GM12878 (cell line): ENCODE measurements at regions not wholly inside any gene's neighbourhood (a gene's known extent, or its start where the extent isn't known, plus 50 kb on each side); places are given as distances from the start of the nearest gene placed in this dataset.

Experiments
- ATAC-seq: fragments of 200-7000 bp; cut with Tn5 transposase; 3 replicates; pipeline ENCODE4 v1.9.1; 2020; ENCODE audit warnings: mild to moderate bottlenecking, moderate library complexity
- BruUV-seq: library from RNA; stranded (reverse); fragments of 400-500 nt; replicated peaks from 2 replicates; lab custom pipeline; 2021; lab: Mats Ljungman, UMichigan
- CTCF ChIA-PET: fragments of 300-600 bp; sonication (Branson Sonifier 250); formaldehyde crosslinking; extraction: SDS; loops from one replicate; lab custom pipeline; 2021; ENCODE audit warnings: inconsistent platforms; lab: Yijun Ruan, JAX
- POLR2A ChIA-PET: fragments of 350-600 bp; formaldehyde crosslinking; extraction: SDS; loops from one replicate; lab custom pipeline; 2021; ENCODE audit warnings: inconsistent platforms; lab: Charles Lee
- RAD21 ChIA-PET: fragments of 300-600 bp; sonication (Branson Sonifier 250); formaldehyde crosslinking; loops from one replicate; lab custom pipeline; 2023; ENCODE audit warnings: antibody characterized with exemption; ENCODE audit not compliant: unreplicated experiment; lab: Charles Lee
- SMC1A ChIA-PET: fragments of 300-600 bp; sonication (Branson Sonifier 250); formaldehyde crosslinking; loops from one replicate; lab custom pipeline; 2023; ENCODE audit not compliant: unreplicated experiment, uncharacterized antibody; lab: Charles Lee
- DNase-seq: peaks from one replicate; pipeline ENCODE4 v3.0.0-alpha.2; 2011; ENCODE audit warnings: low read depth, low spot score
- FAIRE-seq: peaks from 3 replicates; lab custom pipeline; 2011; peaks lifted over from hg19 to GRCh38; lab: Jason Lieb, UNC
- H2AFZ ChIP-seq: 2 replicates; pipeline ENCODE4 v1.6.0; 2011; ENCODE audit warnings: low read depth, low read length, control low read depth; ENCODE audit not compliant: control insufficient read depth
- H3K27ac ChIP-seq: 2 replicates; pipeline ENCODE4 v1.5.1; 2011; ENCODE audit warnings: control low read depth; ENCODE audit not compliant: control insufficient read depth, insufficient read depth
- H3K27me3 ChIP-seq, 2 experiments: replicated peaks in 1 of 2; 2 replicates each; pipeline versions ENCODE4 v1.6.0 to v1.6.1; 2011; ENCODE audit warnings: low read length in 1 of 2; ENCODE audit not compliant: control insufficient read depth in 2 of 2, insufficient read depth in 2 of 2
- H3K36me3 ChIP-seq, 2 experiments: 2 replicates each; pipeline ENCODE4 v1.5.1; 2011; ENCODE audit warnings: low read length in 1 of 2; ENCODE audit not compliant: control insufficient read depth in 2 of 2, insufficient read depth in 2 of 2
- H3K4me1 ChIP-seq: 2 replicates; pipeline ENCODE4 v1.6.1; 2011; ENCODE audit warnings: mild to moderate bottlenecking, low read length, moderate library complexity, mixed read lengths; ENCODE audit not compliant: control insufficient read depth, insufficient read depth
- H3K4me2 ChIP-seq: 2 replicates; pipeline ENCODE4 v1.6.0; 2011; ENCODE audit warnings: control low read depth; ENCODE audit not compliant: control insufficient read depth, insufficient read depth
- H3K4me3 ChIP-seq: fragments of 200-600 bp; sonication (generic); 2 replicates; pipeline ENCODE4 v1.5.1; 2016
- H3K79me2 ChIP-seq: 2 replicates; pipeline ENCODE4 v1.6.0; 2011; ENCODE audit warnings: low read length; ENCODE audit not compliant: control insufficient read depth, insufficient read depth
- H3K9ac ChIP-seq: 2 replicates; pipeline ENCODE4 v1.8.0; 2011; ENCODE audit warnings: low read length, control low read depth, mixed read lengths; ENCODE audit not compliant: control insufficient read depth, insufficient read depth
- H3K9me3 ChIP-seq: replicated peaks from 3 replicates; pipeline ENCODE4 v1.5.1; 2011; ENCODE audit warnings: mild to moderate bottlenecking, low read length; ENCODE audit not compliant: control insufficient read depth, insufficient read depth
- H4K20me1 ChIP-seq: 2 replicates; pipeline ENCODE4 v1.6.0; 2011; ENCODE audit not compliant: control insufficient read depth, insufficient read depth
- ATF3 ChIP-seq: IDR thresholded peaks from 2 replicates; pipeline ENCODE4 v1.6.1; 2011; ENCODE audit warnings: low read depth, mild to moderate bottlenecking, low read length, moderate library complexity, borderline replicate concordance; ENCODE audit errors: extremely low read depth
- EZH2 ChIP-seq: IDR thresholded peaks from 2 replicates; pipeline ENCODE4 v1.6.1; 2012; ENCODE audit warnings: low read depth, mild to moderate bottlenecking, control low read depth, inconsistent platforms, low read length, borderline replicate concordance; ENCODE audit not compliant: control insufficient read depth
- FOXK2 ChIP-seq: fragments of 450-650 bp; IDR thresholded peaks from 2 replicates; pipeline ENCODE4 v1.6.1; 2017; ENCODE audit warnings: mild to moderate bottlenecking, moderate library complexity
- HDAC6 ChIP-seq: fragments of 200-600 bp; sonication (generic); IDR thresholded peaks from one replicate; pipeline ENCODE4 v1.8.0; 2017; ENCODE audit warnings: antibody characterized with exemption; ENCODE audit not compliant: unreplicated experiment
- IKZF2 ChIP-seq, 2 experiments: fragments of 450-650 bp; IDR thresholded peaks; 2 replicates each; pipeline ENCODE4 v1.6.1; 2017; ENCODE audit warnings: mild to moderate bottlenecking in 2 of 2, moderate library complexity in 2 of 2
- IRF5 ChIP-seq: fragments of 450-650 bp; IDR thresholded peaks from 2 replicates; pipeline ENCODE4 v1.6.1; 2017; ENCODE audit warnings: borderline replicate concordance
- LARP7 ChIP-seq: fragments of 450-650 bp; IDR thresholded peaks from 2 replicates; pipeline ENCODE4 v1.6.1; 2017; ENCODE audit warnings: mild to moderate bottlenecking
- NRF1 ChIP-seq: conservative IDR thresholded peaks from 2 replicates; pipeline ENCODE4 v1.6.1; 2011; ENCODE audit warnings: mild to moderate bottlenecking, low read depth, low read length, improper control_type of control experiment
- POLR2A ChIP-seq: IDR thresholded peaks from 2 replicates; pipeline ENCODE4 v1.6.1; 2011; ENCODE audit warnings: low read depth, mild to moderate bottlenecking, low read length
- SMARCA5 ChIP-seq: fragments of 450-650 bp; IDR thresholded peaks from 2 replicates; pipeline ENCODE4 v1.6.1; 2017; ENCODE audit warnings: mild to moderate bottlenecking
- SMC3 ChIP-seq: IDR thresholded peaks from 2 replicates; pipeline ENCODE4 v1.6.1; 2011; ENCODE audit warnings: low read length, improper control_type of control experiment, borderline replicate concordance
- SP1 ChIP-seq: IDR thresholded peaks from one replicate; pipeline ENCODE4 v1.6.1; 2011; ENCODE audit warnings: low read depth, low read length
- STAT1 ChIP-seq: fragments of 450-650 bp; conservative IDR thresholded peaks from 2 replicates; pipeline ENCODE4 v1.6.1; 2014; ENCODE audit warnings: antibody characterized with exemption, mild to moderate bottlenecking
- TCF12 ChIP-seq: IDR thresholded peaks from 2 replicates; pipeline ENCODE4 v1.6.1; 2011; ENCODE audit warnings: low read depth, mild to moderate bottlenecking, low read length
- WGBS: methylation state at CpG from one replicate; pipeline ENCODE4 v1.1.6; 2016; ENCODE audit warnings: low lambda C conversion rate; ENCODE audit not compliant: insufficient replicate concordance, insufficient coverage; ENCODE audit errors: missing lambda C conversion rate; 5-methylcytosine and 5-hydroxymethylcytosine counted together
- in situ Hi-C: fragments of 300-500 bp; cut with MboI; formaldehyde crosslinking; loops from 9 replicates; pipeline ENCODE4 v1.14.3; 2018; ENCODE audit warnings: mixed read lengths
- intact Hi-C: fragments of 100-400 bp; cut with micrococcal nuclease; formaldehyde crosslinking; loops from one replicate; pipeline ENCODE4 v1.14.2; 2022; ENCODE audit not compliant: unreplicated experiment
- TF ChIP-seq, protein P1 (sequence below): fragments of 450-650 bp; formaldehyde crosslinking; IDR thresholded peaks from 2 replicates; pipeline ENCODE4 v1.5.0; 2022; ENCODE audit warnings: mild to moderate bottlenecking, missing genetic modification characterization
- TF ChIP-seq, protein P2 (sequence below): fragments of 150-350 bp; IDR thresholded peaks from 2 replicates; pipeline ENCODE4 v1.6.1; 2016; ENCODE audit warnings: low read depth, low read length
- TF ChIP-seq, protein P3 (sequence below): IDR thresholded peaks from 2 replicates; pipeline ENCODE4 v1.6.1; 2011; ENCODE audit warnings: borderline replicate concordance, low read depth, mild to moderate bottlenecking, moderate library complexity, mixed read lengths, low read length; ENCODE audit not compliant: insufficient read depth; ENCODE audit errors: extremely low read length

- DNase-seq: no peak
- Histone ChIP-seq H3K79me2 (no peaks in the 10 kb centered on the region), H3K9me3 (no peaks in the 10 kb centered on the region)
- TF ChIP-seq SP1: no peak
- TF ChIP-seq POLR2A: no peak
- TF ChIP-seq NRF1: no peak
- no peak for TF ChIP-seq SMARCA5
- TF ChIP-seq, protein P1, sequence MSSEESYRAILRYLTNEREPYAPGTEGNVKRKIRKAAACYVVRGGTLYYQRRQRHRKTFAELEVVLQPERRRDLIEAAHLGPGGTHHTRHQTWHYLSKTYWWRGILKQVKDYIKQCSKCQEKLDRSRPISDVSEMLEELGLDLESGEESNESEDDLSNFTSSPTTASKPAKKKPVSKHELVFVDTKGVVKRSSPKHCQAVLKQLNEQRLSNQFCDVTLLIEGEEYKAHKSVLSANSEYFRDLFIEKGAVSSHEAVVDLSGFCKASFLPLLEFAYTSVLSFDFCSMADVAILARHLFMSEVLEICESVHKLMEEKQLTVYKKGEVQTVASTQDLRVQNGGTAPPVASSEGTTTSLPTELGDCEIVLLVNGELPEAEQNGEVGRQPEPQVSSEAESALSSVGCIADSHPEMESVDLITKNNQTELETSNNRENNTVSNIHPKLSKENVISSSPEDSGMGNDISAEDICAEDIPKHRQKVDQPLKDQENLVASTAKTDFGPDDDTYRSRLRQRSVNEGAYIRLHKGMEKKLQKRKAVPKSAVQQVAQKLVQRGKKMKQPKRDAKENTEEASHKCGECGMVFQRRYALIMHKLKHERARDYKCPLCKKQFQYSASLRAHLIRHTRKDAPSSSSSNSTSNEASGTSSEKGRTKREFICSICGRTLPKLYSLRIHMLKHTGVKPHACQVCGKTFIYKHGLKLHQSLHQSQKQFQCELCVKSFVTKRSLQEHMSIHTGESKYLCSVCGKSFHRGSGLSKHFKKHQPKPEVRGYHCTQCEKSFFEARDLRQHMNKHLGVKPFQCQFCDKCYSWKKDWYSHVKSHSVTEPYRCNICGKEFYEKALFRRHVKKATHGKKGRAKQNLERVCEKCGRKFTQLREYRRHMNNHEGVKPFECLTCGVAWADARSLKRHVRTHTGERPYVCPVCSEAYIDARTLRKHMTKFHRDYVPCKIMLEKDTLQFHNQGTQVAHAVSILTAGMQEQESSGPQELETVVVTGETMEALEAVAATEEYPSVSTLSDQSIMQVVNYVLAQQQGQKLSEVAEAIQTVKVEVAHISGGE (CRISPR knock-in tag): no peak
- TF ChIP-seq SMC3: no peak
- no peak for TF ChIP-seq IRF5
- TF ChIP-seq IKZF2 (IDR thresholded peaks at IDR 0.05): no peak
- no peak for TF ChIP-seq EZH2
- no peak for TF ChIP-seq TCF12
- TF ChIP-seq, protein P2, sequence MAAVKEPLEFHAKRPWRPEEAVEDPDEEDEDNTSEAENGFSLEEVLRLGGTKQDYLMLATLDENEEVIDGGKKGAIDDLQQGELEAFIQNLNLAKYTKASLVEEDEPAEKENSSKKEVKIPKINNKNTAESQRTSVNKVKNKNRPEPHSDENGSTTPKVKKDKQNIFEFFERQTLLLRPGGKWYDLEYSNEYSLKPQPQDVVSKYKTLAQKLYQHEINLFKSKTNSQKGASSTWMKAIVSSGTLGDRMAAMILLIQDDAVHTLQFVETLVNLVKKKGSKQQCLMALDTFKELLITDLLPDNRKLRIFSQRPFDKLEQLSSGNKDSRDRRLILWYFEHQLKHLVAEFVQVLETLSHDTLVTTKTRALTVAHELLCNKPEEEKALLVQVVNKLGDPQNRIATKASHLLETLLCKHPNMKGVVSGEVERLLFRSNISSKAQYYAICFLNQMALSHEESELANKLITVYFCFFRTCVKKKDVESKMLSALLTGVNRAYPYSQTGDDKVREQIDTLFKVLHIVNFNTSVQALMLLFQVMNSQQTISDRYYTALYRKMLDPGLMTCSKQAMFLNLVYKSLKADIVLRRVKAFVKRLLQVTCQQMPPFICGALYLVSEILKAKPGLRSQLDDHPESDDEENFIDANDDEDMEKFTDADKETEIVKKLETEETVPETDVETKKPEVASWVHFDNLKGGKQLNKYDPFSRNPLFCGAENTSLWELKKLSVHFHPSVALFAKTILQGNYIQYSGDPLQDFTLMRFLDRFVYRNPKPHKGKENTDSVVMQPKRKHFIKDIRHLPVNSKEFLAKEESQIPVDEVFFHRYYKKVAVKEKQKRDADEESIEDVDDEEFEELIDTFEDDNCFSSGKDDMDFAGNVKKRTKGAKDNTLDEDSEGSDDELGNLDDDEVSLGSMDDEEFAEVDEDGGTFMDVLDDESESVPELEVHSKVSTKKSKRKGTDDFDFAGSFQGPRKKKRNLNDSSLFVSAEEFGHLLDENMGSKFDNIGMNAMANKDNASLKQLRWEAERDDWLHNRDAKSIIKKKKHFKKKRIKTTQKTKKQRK: no peak
- TF ChIP-seq, protein P3, sequence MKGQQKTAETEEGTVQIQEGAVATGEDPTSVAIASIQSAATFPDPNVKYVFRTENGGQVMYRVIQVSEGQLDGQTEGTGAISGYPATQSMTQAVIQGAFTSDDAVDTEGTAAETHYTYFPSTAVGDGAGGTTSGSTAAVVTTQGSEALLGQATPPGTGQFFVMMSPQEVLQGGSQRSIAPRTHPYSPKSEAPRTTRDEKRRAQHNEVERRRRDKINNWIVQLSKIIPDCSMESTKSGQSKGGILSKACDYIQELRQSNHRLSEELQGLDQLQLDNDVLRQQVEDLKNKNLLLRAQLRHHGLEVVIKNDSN: no peak
- TF ChIP-seq LARP7: no peak
- TF ChIP-seq HDAC6: no peak
- TF ChIP-seq FOXK2: no peak
- no peak for TF ChIP-seq STAT1
- no peak for TF ChIP-seq ATF3
- TF ChIP-seq, all 136 proteins: peak for 0
- RAD21 ChIA-PET: no interaction called here
- no peak overlapping the region for H3K27ac ChIP-seq
- CTCF ChIA-PET: no interaction called here
- no peak overlapping the region for H3K4me3 ChIP-seq
- no peak overlapping the region for H3K9ac ChIP-seq
- no peaks in the 10 kb centered on the region for H3K36me3 ChIP-seq
- SMC1A ChIA-PET: no interaction called here
- ATAC-seq (no peak), FAIRE-seq (no peak)
- no peaks in the 10 kb centered on the region for H4K20me1 ChIP-seq
- BruUV-seq: no TSS peak
- H3K27me3 ChIP-seq: no peaks in the 10 kb centered on the region
- WGBS: 28% methylated on average over 9 of the region's 9 CpGs
- H3K4me1 ChIP-seq: no peaks in the 10 kb centered on the region
- H2AFZ ChIP-seq: no peak overlapping the region
- in situ Hi-C loops (no loop called here), intact Hi-C loops (no loop called here)
- POLR2A ChIA-PET: no interaction called here
- no peak overlapping the region for H3K4me2 ChIP-seq
Observed at GRCh38 chr9:25025686-25026085, 480.0 kb upstream of the IZUMO3 start.
